Neural cell (in vitro differentiated cells): ENCODE measurements at regions not wholly inside any gene's neighbourhood (a gene's known extent, or its start where the extent isn't known, plus 50 kb on each side); places are given as distances from the start of the nearest gene placed in this dataset.

Source experiments
- H2AFZ ChIP-seq: fragments of 200-600, 300-800 bp; sonication (generic), shearing (Covaris generic); 2 replicates; pipeline ENCODE4 v1.6.0; 2014; ENCODE audit warnings: low read depth, mild to moderate bottlenecking, antibody characterized with exemption, low read length, moderate library complexity
- H3F3A ChIP-seq: fragments of 200-600 bp; shearing (Covaris generic); 2 replicates; pipeline ENCODE4 v1.6.1; 2016; ENCODE audit warnings: mild to moderate bottlenecking, moderate library complexity, mixed read lengths, antibody characterized with exemption, low read length; ENCODE audit not compliant: insufficient read depth, poor library complexity, severe bottlenecking
- H3K27ac ChIP-seq: fragments of 200-600, 300-800 bp; sonication (generic), shearing (Covaris generic); 2 replicates; pipeline ENCODE4 v1.5.1; 2014; ENCODE audit warnings: mild to moderate bottlenecking, low read length, moderate library complexity
- H3K27me3 ChIP-seq: fragments of 300-800, 200-600 bp; sonication (generic), shearing (Covaris generic); 2 replicates; pipeline ENCODE4 v1.6.0; 2014; ENCODE audit warnings: mild to moderate bottlenecking, low read depth, low read length, moderate library complexity; ENCODE audit not compliant: insufficient read depth
- H3K36me3 ChIP-seq: fragments of 300-800, 200-600 bp; sonication (generic), shearing (Covaris generic); 2 replicates; pipeline ENCODE4 v1.5.1; 2014; ENCODE audit warnings: mild to moderate bottlenecking, antibody characterized with exemption, low read length, moderate library complexity; ENCODE audit not compliant: insufficient read depth
- H3K4me2 ChIP-seq: fragments of 300-800, 200-600 bp; sonication (generic), shearing (Covaris generic); 2 replicates; pipeline ENCODE4 v1.6.0; 2014; ENCODE audit warnings: mild to moderate bottlenecking, low read length
- H3K4me3 ChIP-seq: fragments of 300-800, 200-600 bp; sonication (generic), shearing (Covaris generic); 2 replicates; pipeline ENCODE4 v1.5.1; 2014; ENCODE audit warnings: mild to moderate bottlenecking, low read length, moderate library complexity
- H3K79me2 ChIP-seq: fragments of 200-600 bp; shearing (Covaris generic); replicated peaks from 2 replicates; pipeline ENCODE4 v1.6.0; 2014; ENCODE audit warnings: mild to moderate bottlenecking, low read length, moderate library complexity; ENCODE audit not compliant: insufficient read depth
- H3K9ac ChIP-seq: fragments of 300-800, 200-600 bp; sonication (generic), shearing (Covaris generic); 2 replicates; pipeline ENCODE4 v1.6.1; 2016; ENCODE audit warnings: mild to moderate bottlenecking, low read length, mixed read lengths
- H3K9me2 ChIP-seq: fragments of 200-600 bp; shearing (Covaris generic); 2 replicates; pipeline ENCODE4 v1.6.1; 2016; ENCODE audit warnings: mild to moderate bottlenecking, low read length, mixed read lengths; ENCODE audit not compliant: insufficient read depth
- H3K9me3 ChIP-seq: fragments of 200-600, 300-800 bp; sonication (generic), shearing (Covaris generic); 2 replicates; pipeline ENCODE4 v1.6.1; 2016; ENCODE audit warnings: mild to moderate bottlenecking, mixed run types, low read length, moderate library complexity, mixed read lengths
- H4K20me1 ChIP-seq: fragments of 200-600 bp; shearing (Covaris generic); 2 replicates; pipeline ENCODE4 v1.6.1; 2016; ENCODE audit warnings: mild to moderate bottlenecking, mixed run types; ENCODE audit not compliant: insufficient read depth
- EP300 ChIP-seq: fragments of 450-650 bp; conservative IDR thresholded peaks from 2 replicates; pipeline ENCODE4 v1.6.1; 2014; ENCODE audit warnings: antibody characterized with exemption, mild to moderate bottlenecking, moderate library complexity; ENCODE audit not compliant: poor library complexity, severe bottlenecking
- EZH2 ChIP-seq: fragments of 200-600, 300-800 bp; shearing (Covaris generic), sonication (generic); IDR thresholded peaks from 2 replicates; pipeline ENCODE4 v1.6.1; 2014; ENCODE audit warnings: antibody characterized with exemption, low read length, borderline replicate concordance, mild to moderate bottlenecking; ENCODE audit not compliant: insufficient read depth, poor library complexity, severe bottlenecking
- MXI1 ChIP-seq: fragments of 450-650 bp; conservative IDR thresholded peaks from 2 replicates; pipeline ENCODE4 v1.6.1; 2014; ENCODE audit warnings: antibody characterized with exemption, mild to moderate bottlenecking; ENCODE audit not compliant: poor library complexity, severe bottlenecking
- POLR2AphosphoS5 ChIP-seq: IDR thresholded peaks from 2 replicates; pipeline ENCODE4 v1.6.1; 2012
- RAD21 ChIP-seq: fragments of 450-650 bp; conservative IDR thresholded peaks from 2 replicates; pipeline ENCODE4 v1.6.1; 2014; ENCODE audit warnings: antibody characterized with exemption, mild to moderate bottlenecking, moderate library complexity
- REST ChIP-seq: IDR thresholded peaks from 2 replicates; pipeline ENCODE4 v1.6.1; 2012; ENCODE audit warnings: borderline replicate concordance
- SMC3 ChIP-seq: fragments of 450-650 bp; conservative IDR thresholded peaks from 2 replicates; pipeline ENCODE4 v1.6.1; 2014; ENCODE audit warnings: antibody characterized with exemption, mild to moderate bottlenecking, moderate library complexity; ENCODE audit not compliant: poor library complexity
- TAF1 ChIP-seq: IDR thresholded peaks from 2 replicates; pipeline ENCODE4 v1.6.1; 2012; ENCODE audit warnings: low read depth
- TF ChIP-seq, protein P1 (sequence below): fragments of 450-650 bp; IDR thresholded peaks from 2 replicates; pipeline ENCODE4 v1.5.1; 2014; ENCODE audit warnings: antibody characterized with exemption, mild to moderate bottlenecking, moderate library complexity; ENCODE audit not compliant: poor library complexity, severe bottlenecking

DNA sequence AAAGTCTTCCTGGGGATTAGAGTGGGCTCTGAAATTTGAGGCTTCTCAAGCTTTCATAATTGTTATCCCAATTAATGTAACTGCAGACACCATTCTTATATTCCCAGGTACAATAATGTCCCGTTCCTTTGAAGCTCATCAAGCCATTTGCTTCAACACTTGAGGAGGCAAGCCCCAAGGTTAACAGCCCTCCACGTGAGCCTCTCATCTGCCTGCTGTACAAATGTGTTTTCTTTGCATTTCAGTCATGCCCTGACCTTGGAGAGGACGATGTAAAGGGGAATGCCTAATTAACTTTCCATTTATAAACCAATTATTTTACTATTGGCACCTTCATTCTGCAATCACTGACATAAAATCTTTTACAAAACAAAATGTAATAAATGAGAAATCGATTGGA is 106.3 kb downstream of the SETD4 start:
- no peak overlapping the region for H3K9ac ChIP-seq
- H2AFZ ChIP-seq, result no peak overlapping the region
- no peaks in the 10 kb centered on the region for H4K20me1 ChIP-seq
- no peaks in the 10 kb centered on the region for H3K9me3 ChIP-seq
- no peak overlapping the region for H3K27ac ChIP-seq
- H3F3A ChIP-seq, result no peaks in the 10 kb centered on the region
- H3K27me3 ChIP-seq, result no peaks in the 10 kb centered on the region
- no peaks in the 10 kb centered on the region for H3K36me3 ChIP-seq
- H3K4me2 ChIP-seq, result no peak overlapping the region
- no peak overlapping the region for H3K4me3 ChIP-seq
- H3K79me2 ChIP-seq, result no peaks in the 10 kb centered on the region
- H3K9me2 ChIP-seq, result no peaks in the 10 kb centered on the region
- TF ChIP-seq MXI1, result no peak

DNA sequence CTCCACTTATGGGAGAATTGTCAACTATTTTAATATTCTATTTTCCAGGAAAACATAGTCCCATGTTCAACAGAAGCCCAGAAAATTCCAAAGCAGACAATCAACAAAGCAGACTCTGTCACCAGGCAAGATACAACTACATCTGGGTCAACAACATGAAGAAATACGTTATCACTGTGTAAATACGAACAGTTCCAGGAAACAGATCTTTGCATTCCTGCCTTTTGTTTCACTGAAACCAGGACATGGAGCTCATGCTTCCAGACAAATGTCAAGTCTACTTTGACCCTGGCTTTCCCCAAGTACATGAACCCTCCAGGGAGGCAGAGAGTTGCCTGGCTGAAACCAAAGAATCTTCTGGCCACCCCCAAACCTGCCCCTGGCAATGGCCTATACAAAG is 106.7 kb downstream of the SETD4 start:
- Histone ChIP-seq H3K9me2 (no peaks in the 10 kb centered on the region), H3K27ac (no peak overlapping the region), H3K36me3 (no peaks in the 10 kb centered on the region), H3K9ac (no peak overlapping the region), H3K4me3 (no peak overlapping the region), H3K4me2 (no peak overlapping the region), H3K27me3 (no peaks in the 10 kb centered on the region), H3F3A (no peaks in the 10 kb centered on the region), H3K9me3 (no peaks in the 10 kb centered on the region), H2AFZ (no peak overlapping the region), H4K20me1 (no peaks in the 10 kb centered on the region), H3K79me2 (no peaks in the 10 kb centered on the region)
- TF ChIP-seq TAF1, result no peak
- no peak for TF ChIP-seq MXI1
- TF ChIP-seq, protein P1, sequence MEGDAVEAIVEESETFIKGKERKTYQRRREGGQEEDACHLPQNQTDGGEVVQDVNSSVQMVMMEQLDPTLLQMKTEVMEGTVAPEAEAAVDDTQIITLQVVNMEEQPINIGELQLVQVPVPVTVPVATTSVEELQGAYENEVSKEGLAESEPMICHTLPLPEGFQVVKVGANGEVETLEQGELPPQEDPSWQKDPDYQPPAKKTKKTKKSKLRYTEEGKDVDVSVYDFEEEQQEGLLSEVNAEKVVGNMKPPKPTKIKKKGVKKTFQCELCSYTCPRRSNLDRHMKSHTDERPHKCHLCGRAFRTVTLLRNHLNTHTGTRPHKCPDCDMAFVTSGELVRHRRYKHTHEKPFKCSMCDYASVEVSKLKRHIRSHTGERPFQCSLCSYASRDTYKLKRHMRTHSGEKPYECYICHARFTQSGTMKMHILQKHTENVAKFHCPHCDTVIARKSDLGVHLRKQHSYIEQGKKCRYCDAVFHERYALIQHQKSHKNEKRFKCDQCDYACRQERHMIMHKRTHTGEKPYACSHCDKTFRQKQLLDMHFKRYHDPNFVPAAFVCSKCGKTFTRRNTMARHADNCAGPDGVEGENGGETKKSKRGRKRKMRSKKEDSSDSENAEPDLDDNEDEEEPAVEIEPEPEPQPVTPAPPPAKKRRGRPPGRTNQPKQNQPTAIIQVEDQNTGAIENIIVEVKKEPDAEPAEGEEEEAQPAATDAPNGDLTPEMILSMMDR, result no peak
- no peak for TF ChIP-seq EZH2
- TF ChIP-seq SMC3, result no peak
- no peak for TF ChIP-seq EP300
- no peak for TF ChIP-seq RAD21
- TF ChIP-seq POLR2AphosphoS5, result no peak
- no peak for TF ChIP-seq REST
